Hepatocyte (in vitro differentiated cells): ENCODE measurements at regions not wholly inside any gene's neighbourhood (a gene's known extent, or its start where the extent isn't known, plus 50 kb on each side); places are given as distances from the start of the nearest gene placed in this dataset.

Experiments used
- CTCF ChIP-seq: fragments of 200-600 bp; sonication (generic); IDR thresholded peaks from 2 replicates; pipeline ENCODE4 v1.5.1; 2016; ENCODE audit warnings: antibody characterized with exemption, mild to moderate bottlenecking; ENCODE audit not compliant: poor library complexity
- EZH2phosphoT487 ChIP-seq: fragments of 200-600 bp; sonication (generic); IDR thresholded peaks from one replicate; pipeline ENCODE4 v1.6.1; 2018; ENCODE audit warnings: antibody characterized with exemption, mild to moderate bottlenecking, low read depth, moderate library complexity; ENCODE audit not compliant: unreplicated experiment, severe bottlenecking

- TF ChIP-seq EZH2phosphoT487 (no peak), CTCF (no peak)
These were observed 95.1 kb downstream of the MPP7 start for GRCh38 chr10:28207799-28208198.
